H9 (cell line): ENCODE measurements at regions not wholly inside any gene's neighbourhood (a gene's known extent, or its start where the extent isn't known, plus 50 kb on each side); places are given as distances from the start of the nearest gene placed in this dataset.

Experiments used
- DNase-seq: peaks from one replicate; pipeline ENCODE4 v3.0.0-alpha.2; 2017
- H2AFZ ChIP-seq: one replicate; pipeline ENCODE4 v1.6.1; 2013; ENCODE audit warnings: mild to moderate bottlenecking, low read length, control low read depth, moderate library complexity
- H2AK5ac ChIP-seq: 2 replicates; pipeline ENCODE4 v1.6.1; 2013; ENCODE audit warnings: low read length, control low read depth, mixed read lengths; ENCODE audit not compliant: insufficient read length
- H2BK120ac ChIP-seq: one replicate; pipeline ENCODE4 v1.6.1; 2013; ENCODE audit warnings: low read depth, mild to moderate bottlenecking, low read length, control low read depth, inconsistent platforms; ENCODE audit not compliant: poor library complexity, severe bottlenecking
- H2BK12ac ChIP-seq: 2 replicates; pipeline ENCODE4 v1.6.1; 2013; ENCODE audit warnings: low read length, control low read depth, mixed read lengths, low read depth; ENCODE audit not compliant: insufficient read length
- H2BK15ac ChIP-seq: 2 replicates; pipeline ENCODE4 v1.6.1; 2013; ENCODE audit warnings: low read depth, low read length, control low read depth
- H2BK20ac ChIP-seq: one replicate; pipeline ENCODE4 v1.6.1; 2013; ENCODE audit warnings: low read depth, mild to moderate bottlenecking, low read length, control low read depth, inconsistent platforms; ENCODE audit not compliant: poor library complexity, severe bottlenecking
- H2BK5ac ChIP-seq: 2 replicates; pipeline ENCODE4 v1.6.1; 2013; ENCODE audit warnings: low read length, control low read depth, mixed read lengths; ENCODE audit not compliant: insufficient read length
- H3K14ac ChIP-seq: 2 replicates; pipeline ENCODE4 v1.6.1; 2013; ENCODE audit warnings: low read length, control low read depth; ENCODE audit not compliant: insufficient read depth
- H3K18ac ChIP-seq: 2 replicates; pipeline ENCODE4 v1.6.1; 2013; ENCODE audit warnings: low read depth, mild to moderate bottlenecking, mixed read lengths, low read length, control low read depth; ENCODE audit not compliant: insufficient read length
- H3K23ac ChIP-seq: 2 replicates; pipeline ENCODE4 v1.6.1; 2013; ENCODE audit warnings: low read length, control low read depth, mixed read lengths, low read depth; ENCODE audit not compliant: insufficient read length
- H3K23me2 ChIP-seq: 2 replicates; pipeline ENCODE4 v1.6.1; 2013; ENCODE audit warnings: low read depth, mild to moderate bottlenecking, mixed read lengths, low read length, control low read depth; ENCODE audit not compliant: insufficient read length, poor library complexity, severe bottlenecking
- H3K27ac ChIP-seq: 2 replicates; pipeline ENCODE4 v1.5.1; 2013; ENCODE audit warnings: low read length, control low read depth, mixed read lengths, low read depth; ENCODE audit not compliant: insufficient read length
- H3K27me3 ChIP-seq: 2 replicates; pipeline ENCODE4 v1.6.1; 2013; ENCODE audit warnings: low read length, control low read depth, inconsistent platforms; ENCODE audit not compliant: insufficient read depth
- H3K4ac ChIP-seq: 2 replicates; pipeline ENCODE4 v1.6.1; 2013; ENCODE audit warnings: low read depth, mild to moderate bottlenecking, control low read depth, inconsistent platforms, low read length, moderate library complexity
- H3K4me1 ChIP-seq: 2 replicates; pipeline ENCODE4 v1.6.1; 2013; ENCODE audit warnings: low read length, control low read depth, inconsistent platforms; ENCODE audit not compliant: insufficient read depth
- H3K4me2 ChIP-seq: 2 replicates; pipeline ENCODE4 v1.6.1; 2013; ENCODE audit warnings: low read length, control low read depth, mixed read lengths; ENCODE audit not compliant: insufficient read length, insufficient read depth
- H3K56ac ChIP-seq: 2 replicates; pipeline ENCODE4 v1.6.1; 2013; ENCODE audit warnings: low read depth, mild to moderate bottlenecking, mixed read lengths, low read length, control low read depth; ENCODE audit not compliant: insufficient read length
- H3K79me1 ChIP-seq: 2 replicates; pipeline ENCODE4 v1.6.1; 2013; ENCODE audit warnings: low read depth, mild to moderate bottlenecking, moderate library complexity, low read length, control low read depth, inconsistent platforms; ENCODE audit not compliant: insufficient read depth, poor library complexity, severe bottlenecking
- H3K79me2 ChIP-seq: 2 replicates; pipeline ENCODE4 v1.6.1; 2013; ENCODE audit warnings: low read length, control low read depth, inconsistent platforms; ENCODE audit not compliant: insufficient read depth
- H3K9ac ChIP-seq: 2 replicates; pipeline ENCODE4 v1.6.1; 2013; ENCODE audit warnings: low read length, control low read depth, mixed read lengths; ENCODE audit not compliant: insufficient read length; ENCODE audit errors: extremely low read depth
- H3K9me3 ChIP-seq: one replicate; pipeline ENCODE4 v1.6.1; 2013; ENCODE audit warnings: low read depth, low read length, inconsistent platforms; ENCODE audit not compliant: control insufficient read depth
- H3T11ph ChIP-seq: one replicate; pipeline ENCODE4 v1.6.1; 2013; ENCODE audit warnings: mild to moderate bottlenecking, low read length, control low read depth, inconsistent platforms
- H4K20me1 ChIP-seq: one replicate; pipeline ENCODE4 v1.6.1; 2013; ENCODE audit not compliant: control insufficient read depth, insufficient read length, insufficient read depth
- H4K5ac ChIP-seq: 2 replicates; pipeline ENCODE4 v1.6.1; 2013; ENCODE audit warnings: low read depth, mild to moderate bottlenecking, mixed read lengths, low read length, control low read depth; ENCODE audit not compliant: insufficient read length
- H4K8ac ChIP-seq: replicated peaks from 2 replicates; pipeline ENCODE4 v1.6.1; 2013; ENCODE audit warnings: low read length, control low read depth, mixed read lengths, low read depth; ENCODE audit not compliant: insufficient read length
- H4K91ac ChIP-seq: 2 replicates; pipeline ENCODE4 v1.6.1; 2013; ENCODE audit warnings: low read depth, mild to moderate bottlenecking, moderate library complexity, mixed read lengths, low read length, control low read depth; ENCODE audit not compliant: insufficient read length
- H3K27ac Mint-ChIP-seq, 3 experiments: 2 replicates in 2 of 3; 3 replicates in 1 of 3; pipeline ENCODE4 v1.8.0; 2020 to 2021; ENCODE audit warnings: mixed read lengths in 3 of 3, mild to moderate bottlenecking in 1 of 3, moderate library complexity in 1 of 3
- H3K27me3 Mint-ChIP-seq: 2 replicates; pipeline ENCODE4 v1.8.0; 2021; ENCODE audit warnings: low read depth, mild to moderate bottlenecking, moderate library complexity, mixed read lengths
- H3K36me3 Mint-ChIP-seq, 3 experiments: 2 replicates in 2 of 3; 3 replicates in 1 of 3; pipeline ENCODE4 v1.8.0; 2020 to 2021; ENCODE audit warnings: low read depth in 3 of 3, mixed read lengths in 3 of 3; ENCODE audit not compliant: insufficient read depth in 1 of 3
- H3K4me1 Mint-ChIP-seq, 2 experiments: 2 replicates each; pipeline ENCODE4 v1.8.0; 2020; ENCODE audit warnings: mixed read lengths in 2 of 2
- H3K4me3 Mint-ChIP-seq, 2 experiments: 2 replicates in 1 of 2; 3 replicates in 1 of 2; pipeline ENCODE4 v1.8.0; 2020 to 2021; ENCODE audit warnings: mild to moderate bottlenecking in 2 of 2, mixed read lengths in 2 of 2, moderate library complexity in 1 of 2
- H3K9me3 Mint-ChIP-seq, 2 experiments: 2 replicates in 1 of 2; 3 replicates in 1 of 2; pipeline ENCODE4 v1.8.0; 2020; ENCODE audit warnings: mild to moderate bottlenecking in 2 of 2, mixed read lengths in 2 of 2, moderate library complexity in 1 of 2
- WGBS: extraction: QIAGEN DNeasy Blood & Tissue Kit; methylation state at CpG from one replicate; pipeline ENCODE4 v1.1.7; 2013; ENCODE audit warnings: missing lambda C conversion rate, low lambda C conversion rate, mixed read lengths; ENCODE audit not compliant: insufficient read length; ENCODE audit errors: extremely low coverage; 5-methylcytosine and 5-hydroxymethylcytosine counted together
- TF ChIP-seq, protein P1 (sequence below): fragments of 200-600 bp; sonication (generic); conservative IDR thresholded peaks from 3 replicates; pipeline ENCODE4 v1.8.0; 2021; ENCODE audit warnings: antibody characterized with exemption, mild to moderate bottlenecking

- no peak overlapping the region for H3K4me3 Mint-ChIP-seq
- Histone ChIP-seq H3K18ac (no peak overlapping the region), H2BK120ac (no peak overlapping the region), H2BK15ac (no peak overlapping the region), H2AFZ (no peak overlapping the region), H2BK12ac (no peak overlapping the region), H3T11ph (no peak overlapping the region), H3K79me1 (no peaks in the 10 kb centered on the region), H2BK20ac (no peak overlapping the region), H3K9me3 (no peaks in the 10 kb centered on the region), H3K79me2 (no peaks in the 10 kb centered on the region), H4K5ac (no peak overlapping the region), H3K14ac (no peak overlapping the region), H3K27ac (no peak overlapping the region), H2AK5ac (no peak overlapping the region), H3K4me1 (no peaks in the 10 kb centered on the region), H3K56ac (no peak overlapping the region), H4K91ac (no peak overlapping the region), H4K8ac (no peak overlapping the region), H3K23ac (no peak overlapping the region), H3K4ac (no peak overlapping the region), H3K23me2 (no peaks in the 10 kb centered on the region), H2BK5ac (no peak overlapping the region), H4K20me1 (no peaks in the 10 kb centered on the region), H3K27me3 (no peaks in the 10 kb centered on the region), H3K4me2 (no peak overlapping the region), H3K9ac (no peak overlapping the region)
- TF ChIP-seq, protein P1, sequence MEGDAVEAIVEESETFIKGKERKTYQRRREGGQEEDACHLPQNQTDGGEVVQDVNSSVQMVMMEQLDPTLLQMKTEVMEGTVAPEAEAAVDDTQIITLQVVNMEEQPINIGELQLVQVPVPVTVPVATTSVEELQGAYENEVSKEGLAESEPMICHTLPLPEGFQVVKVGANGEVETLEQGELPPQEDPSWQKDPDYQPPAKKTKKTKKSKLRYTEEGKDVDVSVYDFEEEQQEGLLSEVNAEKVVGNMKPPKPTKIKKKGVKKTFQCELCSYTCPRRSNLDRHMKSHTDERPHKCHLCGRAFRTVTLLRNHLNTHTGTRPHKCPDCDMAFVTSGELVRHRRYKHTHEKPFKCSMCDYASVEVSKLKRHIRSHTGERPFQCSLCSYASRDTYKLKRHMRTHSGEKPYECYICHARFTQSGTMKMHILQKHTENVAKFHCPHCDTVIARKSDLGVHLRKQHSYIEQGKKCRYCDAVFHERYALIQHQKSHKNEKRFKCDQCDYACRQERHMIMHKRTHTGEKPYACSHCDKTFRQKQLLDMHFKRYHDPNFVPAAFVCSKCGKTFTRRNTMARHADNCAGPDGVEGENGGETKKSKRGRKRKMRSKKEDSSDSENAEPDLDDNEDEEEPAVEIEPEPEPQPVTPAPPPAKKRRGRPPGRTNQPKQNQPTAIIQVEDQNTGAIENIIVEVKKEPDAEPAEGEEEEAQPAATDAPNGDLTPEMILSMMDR: no peak
- no CpG with 5 or more reads among the region's 3 CpGs for WGBS
- H3K9me3 Mint-ChIP-seq: no peaks in the 10 kb centered on the region; a peak in 1 of 5 replicates
- DNase-seq: no peak
- no peaks in the 10 kb centered on the region for H3K4me1 Mint-ChIP-seq
- H3K36me3 Mint-ChIP-seq: peaks cover 0 to 1% (median 0%) of the 10 kb centered on the region in 3 experiments; a peak in 1 of 7 replicates
- peaks cover 49% of the 10 kb centered on the region for H3K27me3 Mint-ChIP-seq
- H3K27ac Mint-ChIP-seq: no peak overlapping the region; a peak in 1 of 7 replicates
These were observed 65.8 kb upstream of the EMX2 start for GRCh38 chr10:117476716-117477115.
